SK-N-SH treated with all-trans-retinoic acid at 6 μM for 48 hours (cell line): ENCODE measurements at regions not wholly inside any gene's neighbourhood (a gene's known extent, or its start where the extent isn't known, plus 50 kb on each side); places are given as distances from the start of the nearest gene placed in this dataset.

Experiments
- BACH2 ChIP-seq: fragments of 250-450 bp; sonication (Bioruptor Pico); IDR thresholded peaks from 2 replicates; pipeline ENCODE4 v1.9.0; 2021; ENCODE audit warnings: mild to moderate bottlenecking, borderline replicate concordance
- GLIS3 ChIP-seq: fragments of 250-450 bp; sonication (Bioruptor Pico); IDR thresholded peaks from 2 replicates; pipeline ENCODE4 v1.5.0; 2020; ENCODE audit warnings: mild to moderate bottlenecking, moderate library complexity
- RARB ChIP-seq: fragments of 250-450 bp; sonication (Bioruptor Pico); IDR thresholded peaks from 2 replicates; pipeline ENCODE4 v1.8.0; 2021; ENCODE audit warnings: mild to moderate bottlenecking, moderate library complexity
- TCF4 ChIP-seq: fragments of 250-450 bp; sonication (Bioruptor Pico); IDR thresholded peaks from 2 replicates; pipeline ENCODE4 v1.8.0; 2021; ENCODE audit warnings: mild to moderate bottlenecking, moderate library complexity, borderline replicate concordance
- ZC3H10 ChIP-seq: fragments of 250-450 bp; sonication (Bioruptor Pico); IDR thresholded peaks from 2 replicates; pipeline ENCODE4 v1.5.1; 2021; ENCODE audit warnings: mild to moderate bottlenecking, moderate library complexity

DNA sequence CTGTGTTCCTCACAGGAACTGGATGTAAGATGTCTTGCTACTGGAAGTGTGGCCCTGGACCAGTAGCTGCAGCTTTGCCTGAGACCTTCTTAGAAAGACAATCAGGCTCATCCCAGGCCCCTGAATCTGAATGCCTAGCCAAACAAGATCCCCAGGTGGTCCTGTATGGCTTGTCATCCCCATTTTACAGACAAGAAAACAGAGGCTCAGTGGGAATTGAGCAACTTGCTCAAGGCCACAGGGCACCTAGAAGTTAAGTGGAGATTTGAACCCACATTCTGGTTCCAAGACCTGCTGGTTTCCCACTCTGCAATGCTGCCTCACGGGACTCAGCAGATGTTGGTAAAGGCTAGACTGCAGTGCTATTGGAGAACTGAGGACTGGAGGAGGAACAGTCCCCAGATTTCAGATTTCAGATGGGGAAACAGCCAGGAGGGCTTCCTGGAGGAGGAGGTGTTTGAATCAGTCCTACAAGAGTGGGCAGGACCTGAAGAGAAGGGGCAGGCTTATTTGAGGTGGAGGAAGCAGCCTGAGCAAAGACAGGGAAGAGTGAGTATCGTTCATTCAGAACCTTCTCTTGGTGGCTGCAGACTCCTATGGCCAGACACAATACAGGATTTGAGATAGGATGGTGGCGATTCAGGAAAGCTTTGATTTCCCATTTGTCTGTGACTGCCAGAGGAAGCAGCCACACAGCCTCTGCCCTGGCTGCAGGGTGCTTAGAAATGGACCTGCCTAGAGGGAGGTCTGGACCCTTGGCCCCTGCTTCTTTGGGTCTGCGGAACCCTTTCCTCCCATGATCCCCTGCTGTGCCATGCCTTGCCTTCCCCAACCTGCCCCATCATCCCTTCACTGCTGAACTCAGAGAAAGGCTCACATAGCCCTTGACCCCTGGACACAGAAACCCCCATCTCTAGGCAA is 233.4 kb upstream of the NLRP1 start:
- TF ChIP-seq GLIS3 (CRISPR knock-in tag) (no peak), RARB (CRISPR knock-in tag) (no peak), BACH2 (CRISPR knock-in tag) (no peak), ZC3H10 (no peak), TCF4 (CRISPR knock-in tag) (no peak)
